Kidney epithelial cell (primary cell): ENCODE measurements at regions not wholly inside any gene's neighbourhood (a gene's known extent, or its start where the extent isn't known, plus 50 kb on each side); places are given as distances from the start of the nearest gene placed in this dataset.

Experiments used
- DNase-seq: peaks from one replicate; pipeline ENCODE4 v3.0.0-alpha.2; 2010; ENCODE audit warnings: low read depth
- H3K27me3 ChIP-seq: 2 replicates; pipeline ENCODE4 v1.6.0; 2011; ENCODE audit warnings: low read length; ENCODE audit not compliant: control insufficient read depth, insufficient read depth
- H3K36me3 ChIP-seq: 2 replicates; pipeline ENCODE4 v1.5.1; 2011; ENCODE audit warnings: low read length; ENCODE audit not compliant: control insufficient read depth, insufficient read depth
- H3K4me3 ChIP-seq: 2 replicates; pipeline ENCODE4 v1.5.1; 2011; ENCODE audit warnings: low read depth, mild to moderate bottlenecking, control low read depth, low read length
- TF ChIP-seq, protein P1 (sequence below): IDR thresholded peaks from 2 replicates; pipeline ENCODE4 v1.5.1; 2011; ENCODE audit warnings: mild to moderate bottlenecking, moderate library complexity, low read length, control low read depth, inconsistent platforms; ENCODE audit not compliant: insufficient read depth, poor library complexity, severe bottlenecking

DNA sequence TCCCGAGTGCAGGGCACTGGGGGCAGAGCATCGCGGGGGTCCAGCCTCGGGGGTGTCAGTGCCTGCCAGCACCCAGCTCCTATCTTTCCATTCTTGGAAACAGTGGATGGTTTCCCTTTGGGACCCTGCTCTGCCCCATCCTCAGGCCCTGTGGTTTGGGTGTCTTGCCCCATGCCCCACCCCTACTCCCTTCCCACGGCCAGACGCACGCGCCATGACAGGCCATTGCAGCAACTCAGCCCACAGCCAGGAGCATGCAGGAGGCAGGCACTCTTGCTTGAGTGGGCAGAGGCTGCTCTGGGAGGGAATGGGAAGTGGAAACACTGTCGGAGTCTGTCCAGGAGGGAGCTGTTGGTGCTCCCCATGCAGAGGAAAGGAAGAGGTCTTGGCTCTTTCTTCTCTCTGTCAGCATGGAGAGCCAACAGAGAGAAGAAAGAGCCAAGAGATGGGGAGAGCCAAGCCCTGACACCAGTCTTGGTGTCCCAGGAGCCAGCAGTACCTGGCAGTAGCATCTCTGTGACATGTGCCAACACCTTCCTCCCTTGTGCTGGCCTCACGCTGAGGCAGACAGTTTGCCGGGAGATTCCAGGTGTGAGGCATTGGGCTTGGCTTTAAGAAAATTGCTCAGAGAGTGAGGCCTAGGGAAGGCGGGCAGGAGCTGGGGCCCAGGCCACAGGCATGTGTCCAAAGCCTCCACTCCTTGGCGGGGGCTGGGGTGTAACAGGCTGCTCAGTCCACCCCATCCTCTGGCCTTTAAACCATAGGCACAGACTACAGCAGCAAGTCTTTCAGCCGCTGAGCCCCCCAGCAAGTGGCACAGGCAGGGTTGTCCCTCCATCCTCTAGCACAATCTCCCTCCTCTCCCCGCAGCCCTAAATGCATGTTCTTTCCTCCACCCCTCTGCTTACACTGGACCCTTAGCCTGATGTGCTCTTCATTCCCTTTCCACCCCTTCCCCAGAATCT is 86.7 kb upstream of the UQCRFS1 start:
- no peak for DNase-seq
- H3K36me3 ChIP-seq, result no peaks in the 10 kb centered on the region
- no peak overlapping the region for H3K4me3 ChIP-seq
- no peaks in the 10 kb centered on the region for H3K27me3 ChIP-seq
- TF ChIP-seq, protein P1, sequence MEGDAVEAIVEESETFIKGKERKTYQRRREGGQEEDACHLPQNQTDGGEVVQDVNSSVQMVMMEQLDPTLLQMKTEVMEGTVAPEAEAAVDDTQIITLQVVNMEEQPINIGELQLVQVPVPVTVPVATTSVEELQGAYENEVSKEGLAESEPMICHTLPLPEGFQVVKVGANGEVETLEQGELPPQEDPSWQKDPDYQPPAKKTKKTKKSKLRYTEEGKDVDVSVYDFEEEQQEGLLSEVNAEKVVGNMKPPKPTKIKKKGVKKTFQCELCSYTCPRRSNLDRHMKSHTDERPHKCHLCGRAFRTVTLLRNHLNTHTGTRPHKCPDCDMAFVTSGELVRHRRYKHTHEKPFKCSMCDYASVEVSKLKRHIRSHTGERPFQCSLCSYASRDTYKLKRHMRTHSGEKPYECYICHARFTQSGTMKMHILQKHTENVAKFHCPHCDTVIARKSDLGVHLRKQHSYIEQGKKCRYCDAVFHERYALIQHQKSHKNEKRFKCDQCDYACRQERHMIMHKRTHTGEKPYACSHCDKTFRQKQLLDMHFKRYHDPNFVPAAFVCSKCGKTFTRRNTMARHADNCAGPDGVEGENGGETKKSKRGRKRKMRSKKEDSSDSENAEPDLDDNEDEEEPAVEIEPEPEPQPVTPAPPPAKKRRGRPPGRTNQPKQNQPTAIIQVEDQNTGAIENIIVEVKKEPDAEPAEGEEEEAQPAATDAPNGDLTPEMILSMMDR, result no peak

DNA sequence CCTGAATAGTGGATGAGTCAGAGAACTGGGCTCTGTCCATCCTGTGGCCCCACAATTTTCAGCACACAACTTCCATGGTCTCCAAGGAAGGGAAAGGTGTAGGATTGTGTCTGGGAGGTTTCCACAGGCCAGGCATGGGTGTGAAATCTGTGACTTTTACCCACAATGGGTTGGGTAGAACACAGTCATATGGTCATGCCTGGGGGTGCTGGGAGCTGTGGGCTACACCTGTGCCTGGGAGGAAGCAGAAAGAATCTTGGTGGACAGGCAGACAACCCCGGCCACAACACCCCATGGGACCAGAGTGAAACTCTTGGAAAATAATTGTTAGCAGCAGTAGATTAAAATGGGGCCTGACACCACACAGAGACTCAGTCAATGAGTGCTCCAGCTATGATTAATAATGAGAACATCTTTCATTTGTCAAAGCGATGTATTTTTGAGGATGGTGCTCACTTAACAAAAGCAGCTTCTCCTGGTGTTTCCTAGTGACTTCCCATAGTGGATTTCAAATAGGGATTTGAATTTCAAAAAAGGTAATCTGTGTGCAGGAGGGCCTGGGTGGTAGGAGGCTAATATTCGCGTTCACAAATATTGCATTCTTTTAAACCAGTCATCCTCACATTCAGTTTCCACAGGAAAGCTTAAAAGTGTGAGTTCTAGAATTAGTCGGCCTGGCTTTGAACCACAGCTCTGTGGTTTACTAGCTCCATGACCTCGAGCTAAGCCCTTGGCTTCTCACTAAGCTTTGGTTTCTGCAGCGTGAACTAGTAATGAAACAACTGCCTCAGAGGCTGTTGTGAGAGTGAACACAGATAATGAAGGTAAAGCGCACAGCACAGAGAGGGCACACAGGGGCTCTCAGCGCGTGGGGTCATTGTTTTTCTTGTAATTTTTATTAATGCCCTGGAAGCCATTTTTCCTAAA is 89.3 kb upstream of the UQCRFS1 start:
- no peak for DNase-seq
- H3K4me3 ChIP-seq, result no peak overlapping the region
- H3K36me3 ChIP-seq, result no peaks in the 10 kb centered on the region
- TF ChIP-seq, protein P1, result no peak
- no peaks in the 10 kb centered on the region for H3K27me3 ChIP-seq

DNA sequence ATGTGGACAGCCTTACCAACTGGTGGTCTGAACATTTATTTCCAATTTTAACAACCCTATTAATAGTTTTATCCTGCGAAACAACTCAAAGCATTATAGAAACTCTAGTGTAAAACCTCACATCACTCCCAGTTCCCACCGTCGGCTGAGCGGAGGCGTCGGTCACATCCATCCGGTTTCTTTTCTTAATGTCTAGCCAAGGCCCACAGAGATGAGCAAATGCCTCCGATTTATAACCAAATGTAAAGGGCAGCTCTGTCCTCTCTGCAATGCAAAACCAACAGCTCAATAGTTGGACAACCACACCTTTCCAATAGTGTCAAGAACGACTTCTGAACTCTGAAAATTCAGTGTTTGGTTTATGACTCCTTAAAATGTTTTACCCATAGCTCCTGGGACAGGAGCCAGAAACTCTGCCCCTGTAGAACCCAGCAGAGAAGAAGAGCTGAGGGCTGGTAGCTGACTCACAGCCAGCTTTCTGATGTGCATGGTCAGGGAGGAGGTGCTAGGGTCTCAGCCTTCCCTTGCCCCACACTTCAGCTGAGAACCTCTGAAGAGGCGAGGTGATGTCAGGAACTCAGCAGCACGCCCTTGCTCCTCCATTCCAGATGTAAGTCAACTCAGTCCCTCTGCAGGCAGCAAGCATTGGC is 90.2 kb upstream of the UQCRFS1 start:
- Histone ChIP-seq H3K27me3 (no peaks in the 10 kb centered on the region), H3K36me3 (no peaks in the 10 kb centered on the region), H3K4me3 (no peak overlapping the region)
- TF ChIP-seq, protein P1, result no peak
- no peak for DNase-seq

DNA sequence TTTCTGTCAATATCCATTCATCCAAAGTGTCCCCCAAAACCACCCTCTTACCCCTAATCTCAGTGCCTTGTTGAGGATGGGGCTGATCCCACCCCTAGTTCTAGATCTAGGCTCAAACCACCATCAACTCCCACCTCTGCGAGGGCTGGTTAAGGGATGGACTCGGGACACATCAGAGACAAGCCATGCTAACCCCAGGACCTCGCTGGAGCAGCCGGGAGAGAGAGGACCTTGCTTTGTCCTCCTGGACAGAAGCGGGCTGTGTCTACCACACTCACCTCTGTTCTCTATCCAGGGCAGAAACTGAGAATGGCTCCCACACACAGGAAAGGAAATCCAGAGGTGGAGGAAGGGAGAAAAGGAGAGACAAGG is 90.8 kb upstream of the UQCRFS1 start:
- no peak for DNase-seq
- TF ChIP-seq, protein P1, result no peak
- no peaks in the 10 kb centered on the region for H3K27me3 ChIP-seq
- no peak overlapping the region for H3K4me3 ChIP-seq
- no peaks in the 10 kb centered on the region for H3K36me3 ChIP-seq

DNA sequence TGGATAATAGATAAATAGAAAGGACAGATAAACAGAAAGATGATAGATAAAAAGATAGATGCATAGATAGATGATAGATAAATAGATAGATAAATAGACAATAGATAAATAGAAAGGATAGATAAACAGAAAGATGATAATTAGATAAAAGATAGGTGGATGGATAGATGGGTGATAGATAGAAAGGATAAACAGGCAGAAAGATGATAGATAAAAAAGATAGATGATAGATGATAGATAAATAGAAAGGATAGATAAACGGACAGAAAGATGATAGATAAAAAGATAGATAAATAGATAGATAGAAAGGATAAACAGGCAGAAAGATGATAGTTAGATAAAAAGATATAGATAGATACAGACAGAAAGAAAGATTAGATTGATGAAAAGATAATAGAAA is 92.3 kb upstream of the UQCRFS1 start:
- Histone ChIP-seq H3K27me3 (peaks cover 6% of the 10 kb centered on the region), H3K36me3 (no peaks in the 10 kb centered on the region), H3K4me3 (no peak overlapping the region)
- no peak for DNase-seq
- TF ChIP-seq, protein P1, result no peak
